Testis (tissue), 2 donors: ENCODE measurements at regions not wholly inside any gene's neighbourhood (a gene's known extent, or its start where the extent isn't known, plus 50 kb on each side); places are given as distances from the start of the nearest gene placed in this dataset.

Experiments used
- DNase-seq: peaks from one replicate; pipeline ENCODE4 v3.0.0-alpha.2; 2019
- H3K27ac ChIP-seq, 2 donors: fragments of 200-600 bp; sonication (generic); one replicate each; pipeline ENCODE4 v1.5.1; 2019
- H3K27me3 ChIP-seq: fragments of 200-600 bp; sonication (generic); one replicate; pipeline ENCODE4 v1.5.1; 2019
- H3K36me3 ChIP-seq: fragments of 200-600 bp; sonication (generic); one replicate; pipeline ENCODE4 v1.5.1; 2017; ENCODE audit warnings: low read depth; ENCODE audit errors: missing control alignments
- H3K4me1 ChIP-seq: fragments of 200-600 bp; sonication (generic); one replicate; pipeline ENCODE4 v1.5.1; 2019
- H3K4me3 ChIP-seq, 2 donors: fragments of 200-600 bp; sonication (generic); one replicate each; pipeline ENCODE4 v1.5.1; 2017 to 2019
- H3K9me3 ChIP-seq: fragments of 200-600 bp; sonication (generic); one replicate; pipeline ENCODE4 v1.5.1; 2017
- CTCF ChIP-seq, 3 experiments: fragments of 450-650 bp in 2 of 3; fragments of 200-600 bp in 1 of 3; sonication (generic) in 1 of 3; IDR thresholded peaks; one replicate each; pipeline ENCODE4 v1.5.1; 2016 to 2019; ENCODE audit warnings: antibody characterized with exemption in 3 of 3, mild to moderate bottlenecking in 2 of 3, moderate library complexity in 1 of 3
- POLR2A ChIP-seq: fragments of 450-650 bp; IDR thresholded peaks from one replicate; pipeline ENCODE4 v1.6.1; 2017; ENCODE audit warnings: antibody characterized with exemption, mild to moderate bottlenecking, moderate library complexity
- WGBS, 2 donors: methylation state at CpG; one replicate each; pipeline ENCODE4 v1.1.5; 2018; 5-methylcytosine and 5-hydroxymethylcytosine counted together
- intact Hi-C: fragments of 100-400 bp; cut with DNase I; formaldehyde crosslinking; loops from one replicate; pipeline ENCODE4 v1.15.1; 2023; ENCODE audit warnings: low total_unique reads

- Histone ChIP-seq H3K27ac (no peak overlapping the region), H3K4me3 (no peak overlapping the region), H3K27me3 (no peaks in the 10 kb centered on the region), H3K36me3 (no peaks in the 10 kb centered on the region), H3K9me3 (no peaks in the 10 kb centered on the region), H3K4me1 (no peaks in the 10 kb centered on the region)
- 57 to 65% methylated on average over 3 of the region's 3 CpGs for WGBS, 2 donors
- DNase-seq: no peak
- TF ChIP-seq POLR2A (no peak), CTCF (IDR thresholded peaks at IDR 0.05) (no peak)
- intact Hi-C loops: no loop called here
Measured at GRCh38 chr11:26909515-26909914, 84.4 kb upstream of the FIBIN start.

GRCh38 chr11:26909991-26910591 lies 83.8 kb upstream of the FIBIN start:
- no peak overlapping the region for H3K27ac ChIP-seq
- intact Hi-C loops: no loop called here
- no peak for DNase-seq
- no peaks in the 10 kb centered on the region for H3K9me3 ChIP-seq
- WGBS, 2 donors: 80 to 82% methylated on average over 6 of the region's 6 CpGs
- H3K27me3 ChIP-seq: no peaks in the 10 kb centered on the region
- no peak for TF ChIP-seq POLR2A
- H3K4me3 ChIP-seq: no peak overlapping the region
- H3K4me1 ChIP-seq: no peaks in the 10 kb centered on the region
- H3K36me3 ChIP-seq: no peaks in the 10 kb centered on the region

- WGBS, 2 donors: 78 to 79% methylated on average over 6 of the region's 6 CpGs
- no peaks in the 10 kb centered on the region for H3K9me3 ChIP-seq
- no peak overlapping the region for H3K4me3 ChIP-seq
- intact Hi-C loops: no loop called here
- no peaks in the 10 kb centered on the region for H3K27me3 ChIP-seq
- H3K27ac ChIP-seq: no peak overlapping the region
- H3K4me1 ChIP-seq: no peaks in the 10 kb centered on the region
- TF ChIP-seq CTCF (IDR thresholded peaks at IDR 0.05) (no peak), POLR2A (no peak)
- no peaks in the 10 kb centered on the region for H3K36me3 ChIP-seq
- DNase-seq: no peak
Measured at GRCh38 chr11:26914968-26915367, 78.9 kb upstream of the FIBIN start.

GRCh38 chr11:26916805-26917204 lies 77.1 kb upstream of the FIBIN start:
- 85 to 89% methylated on average over 6 of the region's 6 CpGs for WGBS, 2 donors
- Histone ChIP-seq H3K36me3 (no peaks in the 10 kb centered on the region), H3K4me1 (no peaks in the 10 kb centered on the region), H3K4me3 (no peak overlapping the region), H3K27ac (no peak overlapping the region), H3K27me3 (no peaks in the 10 kb centered on the region), H3K9me3 (no peaks in the 10 kb centered on the region)
- DNase-seq: no peak
- intact Hi-C loops: no loop called here
- no peak for TF ChIP-seq CTCF (IDR thresholded peaks at IDR 0.05)
- no peak for TF ChIP-seq POLR2A

GRCh38 chr11:26928582-26928981 lies 65.3 kb upstream of the FIBIN start:
- H3K4me1 ChIP-seq: no peaks in the 10 kb centered on the region
- 76 to 97% methylated on average over 3 of the region's 3 CpGs for WGBS, 2 donors
- no peaks in the 10 kb centered on the region for H3K9me3 ChIP-seq
- no peak for TF ChIP-seq POLR2A
- H3K27me3 ChIP-seq: no peaks in the 10 kb centered on the region
- no peak for DNase-seq
- no peaks in the 10 kb centered on the region for H3K36me3 ChIP-seq
- H3K4me3 ChIP-seq: no peak overlapping the region
- intact Hi-C loops: no loop called here
- H3K27ac ChIP-seq: no peak overlapping the region

GRCh38 chr11:26929806-26930517 lies 64.0 kb upstream of the FIBIN start:
- Histone ChIP-seq H3K4me3 (no peak overlapping the region), H3K36me3 (no peaks in the 10 kb centered on the region), H3K27ac (no peak overlapping the region), H3K27me3 (no peaks in the 10 kb centered on the region), H3K9me3 (no peaks in the 10 kb centered on the region), H3K4me1 (no peaks in the 10 kb centered on the region)
- no peak for DNase-seq
- TF ChIP-seq POLR2A (no peak), CTCF (IDR thresholded peaks at IDR 0.05) (no peak)
- intact Hi-C loops: no loop called here
- WGBS, 2 donors: 72 to 79% methylated on average over 3 of the region's 3 CpGs
